ENCODE measurements at regions not wholly inside any gene's neighbourhood (a gene's known extent, or its start where the extent isn't known, plus 50 kb on each side); places are given as distances from the start of the nearest gene placed in this dataset.

GRCh38 chrX:124960454-124960853, 359.2 kb upstream of the TEX13C start:
- DNase-seq (ENCODE audit: insufficient read length) (no peak), FAIRE-seq (no peak)
- TF ChIP-seq POLR2A (IDR thresholded peaks at IDR 0.05; ENCODE audit: low read depth, low read length) = no peak
- TF ChIP-seq TAF1 (IDR thresholded peaks at IDR 0.05; ENCODE audit: borderline replicate concordance, low read depth, low read length) = no peak
- no peak for TF ChIP-seq POLR2AphosphoS5 (IDR thresholded peaks at IDR 0.05; ENCODE audit: low read depth, low read length)

GRCh38 chrX:124963717-124964116, 356.0 kb upstream of the TEX13C start, which contains the start of gene TENM1:
Gene TENM1 (minus strand): TSS chrX:124963817.
- DNase-seq (ENCODE audit: insufficient read length) (no peak), FAIRE-seq (no peak)
- no peak for TF ChIP-seq POLR2AphosphoS5 (IDR thresholded peaks at IDR 0.05; ENCODE audit: low read depth, low read length)
- no peak for TF ChIP-seq TAF1 (IDR thresholded peaks at IDR 0.05; ENCODE audit: borderline replicate concordance, low read depth, low read length)
- no peak for TF ChIP-seq POLR2A (IDR thresholded peaks at IDR 0.05; ENCODE audit: low read depth, low read length)

GRCh38 chrX:124975456-124975855, 344.2 kb upstream of the TEX13C start:
- FAIRE-seq = no peak
- TF ChIP-seq POLR2AphosphoS5 (IDR thresholded peaks at IDR 0.05; ENCODE audit: low read depth, low read length) (no peak), TAF1 (IDR thresholded peaks at IDR 0.05; ENCODE audit: borderline replicate concordance, low read depth, low read length) (no peak), POLR2A (IDR thresholded peaks at IDR 0.05; ENCODE audit: low read depth, low read length) (no peak)
- DNase-seq (ENCODE audit: insufficient read length) = no peak

- TF ChIP-seq POLR2AphosphoS5 (IDR thresholded peaks at IDR 0.05; ENCODE audit: low read depth, low read length) (no peak), TAF1 (IDR thresholded peaks at IDR 0.05; ENCODE audit: borderline replicate concordance, low read depth, low read length) (no peak), POLR2A (IDR thresholded peaks at IDR 0.05; ENCODE audit: low read depth, low read length) (no peak)
- FAIRE-seq = no peak
- DNase-seq (ENCODE audit: insufficient read length) = no peak
Observed at GRCh38 chrX:124981420-124981819, 338.3 kb upstream of the TEX13C start.

GRCh38 chrX:124984140-124984813, 335.4 kb upstream of the TEX13C start:
- TF ChIP-seq POLR2AphosphoS5 (IDR thresholded peaks at IDR 0.05; ENCODE audit: low read depth, low read length) (no peak), TAF1 (IDR thresholded peaks at IDR 0.05; ENCODE audit: borderline replicate concordance, low read depth, low read length) (no peak)
- DNase-seq (ENCODE audit: insufficient read length) (no peak), FAIRE-seq (no peak)

GRCh38 chrX:124986284-124986683, 333.4 kb upstream of the TEX13C start:
- DNase-seq (ENCODE audit: insufficient read length) (no peak), FAIRE-seq (no peak)
- no peak for TF ChIP-seq TAF1 (IDR thresholded peaks at IDR 0.05; ENCODE audit: borderline replicate concordance, low read depth, low read length)
- TF ChIP-seq POLR2AphosphoS5 (IDR thresholded peaks at IDR 0.05; ENCODE audit: low read depth, low read length) = no peak
- TF ChIP-seq POLR2A (IDR thresholded peaks at IDR 0.05; ENCODE audit: low read depth, low read length) = no peak

GRCh38 chrX:124993735-124994134, 325.9 kb upstream of the TEX13C start:
- no peak for TF ChIP-seq POLR2AphosphoS5 (IDR thresholded peaks at IDR 0.05; ENCODE audit: low read depth, low read length)
- no peak for TF ChIP-seq TAF1 (IDR thresholded peaks at IDR 0.05; ENCODE audit: borderline replicate concordance, low read depth, low read length)
- no peak for TF ChIP-seq POLR2A (IDR thresholded peaks at IDR 0.05; ENCODE audit: low read depth, low read length)
- no peak for DNase-seq (ENCODE audit: insufficient read length)
- no peak for FAIRE-seq

- TF ChIP-seq POLR2A (IDR thresholded peaks at IDR 0.05; ENCODE audit: low read depth, low read length) (no peak), POLR2AphosphoS5 (IDR thresholded peaks at IDR 0.05; ENCODE audit: low read depth, low read length) (no peak), TAF1 (IDR thresholded peaks at IDR 0.05; ENCODE audit: borderline replicate concordance, low read depth, low read length) (no peak)
- no peak for FAIRE-seq
Observed at GRCh38 chrX:124994404-124994803, 325.3 kb upstream of the TEX13C start.

GRCh38 chrX:125003746-125004446, 315.8 kb upstream of the TEX13C start:
- TF ChIP-seq POLR2A (IDR thresholded peaks at IDR 0.05; ENCODE audit: low read depth, low read length) (no peak), TAF1 (IDR thresholded peaks at IDR 0.05; ENCODE audit: borderline replicate concordance, low read depth, low read length) (no peak)
- DNase-seq (ENCODE audit: insufficient read length) (no peak), FAIRE-seq (no peak)

More at GRCh38 chrX:124994404-124994803, 325.3 kb upstream of the TEX13C start:
- DNase-seq (ENCODE audit: insufficient read length) = no peak

GRCh38 chrX:125004799-125005198, 314.9 kb upstream of the TEX13C start:
- no peak for TF ChIP-seq TAF1 (IDR thresholded peaks at IDR 0.05; ENCODE audit: borderline replicate concordance, low read depth, low read length)
- TF ChIP-seq POLR2AphosphoS5 (IDR thresholded peaks at IDR 0.05; ENCODE audit: low read depth, low read length) = no peak
- no peak for TF ChIP-seq POLR2A (IDR thresholded peaks at IDR 0.05; ENCODE audit: low read depth, low read length)
- DNase-seq (ENCODE audit: insufficient read length) (no peak), FAIRE-seq (no peak)

GRCh38 chrX:125005863-125006262, 313.8 kb upstream of the TEX13C start:
- TF ChIP-seq POLR2A (IDR thresholded peaks at IDR 0.05; ENCODE audit: low read depth, low read length) (no peak), TAF1 (IDR thresholded peaks at IDR 0.05; ENCODE audit: borderline replicate concordance, low read depth, low read length) (no peak), POLR2AphosphoS5 (IDR thresholded peaks at IDR 0.05; ENCODE audit: low read depth, low read length) (no peak)
- no peak for DNase-seq (ENCODE audit: insufficient read length)
- FAIRE-seq = no peak

- TF ChIP-seq POLR2AphosphoS5 (IDR thresholded peaks at IDR 0.05; ENCODE audit: low read depth, low read length) (no peak), TAF1 (IDR thresholded peaks at IDR 0.05; ENCODE audit: borderline replicate concordance, low read depth, low read length) (no peak), POLR2A (IDR thresholded peaks at IDR 0.05; ENCODE audit: low read depth, low read length) (no peak)
Observed at GRCh38 chrX:125006704-125007103, 313.0 kb upstream of the TEX13C start.

More at GRCh38 chrX:125006704-125007103, 313.0 kb upstream of the TEX13C start:
- DNase-seq (ENCODE audit: insufficient read length) = no peak
- FAIRE-seq = no peak

Measured in GM12892 (cell line).